ENCODE measurements at regions not wholly inside any gene's neighbourhood (a gene's known extent, or its start where the extent isn't known, plus 50 kb on each side); places are given as distances from the start of the nearest gene placed in this dataset.
"Not testable (repeated sequence)": the region's sequence is repeated elsewhere in the genome, so short reads cannot be mapped to it uniquely, and the experiment has no call there.

DNA sequence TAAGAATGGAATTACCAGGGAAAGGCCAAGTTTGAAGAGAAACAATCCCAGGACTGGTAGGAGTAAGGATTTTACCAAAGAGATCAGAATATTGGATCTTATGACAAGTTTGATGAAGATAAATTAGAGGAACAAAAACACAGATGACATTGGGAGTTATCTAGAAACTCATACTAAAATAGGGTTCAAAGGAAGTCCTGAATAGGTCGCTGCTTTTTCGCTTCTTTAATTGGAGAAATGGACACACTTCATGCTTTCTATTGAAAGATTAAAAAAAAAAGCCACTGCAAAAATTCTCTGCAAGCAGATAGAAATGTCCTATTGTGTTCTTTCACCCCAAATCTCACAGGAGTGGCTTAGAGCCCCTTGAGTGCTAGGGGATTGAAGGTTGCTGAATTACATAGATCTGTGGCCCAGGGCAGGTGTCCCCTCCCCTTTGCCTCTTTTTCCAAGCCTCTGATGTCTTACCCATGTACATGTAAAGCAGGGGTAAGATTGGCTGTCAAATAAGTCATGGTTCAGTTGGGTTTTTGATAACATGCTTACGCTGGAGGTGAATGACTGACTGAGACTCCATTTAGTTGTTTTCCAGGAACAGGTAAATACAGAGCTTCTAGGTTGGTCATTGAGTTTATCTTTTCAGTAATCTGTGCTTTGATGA lies 152.0 kb downstream of the OR13A1 start:
- DNase-seq = no peak
- no peaks in the 10 kb centered on the region for H3K4me1 ChIP-seq
- no peaks in the 10 kb centered on the region for H3K36me3 ChIP-seq
- no peak overlapping the region for H3K4me3 ChIP-seq
- no peak overlapping the region for H3K27ac ChIP-seq
- H3K27me3 ChIP-seq = no peaks in the 10 kb centered on the region
- intact Hi-C loops (cut with DNase I) = no loop called here
- TF ChIP-seq, protein P1, sequence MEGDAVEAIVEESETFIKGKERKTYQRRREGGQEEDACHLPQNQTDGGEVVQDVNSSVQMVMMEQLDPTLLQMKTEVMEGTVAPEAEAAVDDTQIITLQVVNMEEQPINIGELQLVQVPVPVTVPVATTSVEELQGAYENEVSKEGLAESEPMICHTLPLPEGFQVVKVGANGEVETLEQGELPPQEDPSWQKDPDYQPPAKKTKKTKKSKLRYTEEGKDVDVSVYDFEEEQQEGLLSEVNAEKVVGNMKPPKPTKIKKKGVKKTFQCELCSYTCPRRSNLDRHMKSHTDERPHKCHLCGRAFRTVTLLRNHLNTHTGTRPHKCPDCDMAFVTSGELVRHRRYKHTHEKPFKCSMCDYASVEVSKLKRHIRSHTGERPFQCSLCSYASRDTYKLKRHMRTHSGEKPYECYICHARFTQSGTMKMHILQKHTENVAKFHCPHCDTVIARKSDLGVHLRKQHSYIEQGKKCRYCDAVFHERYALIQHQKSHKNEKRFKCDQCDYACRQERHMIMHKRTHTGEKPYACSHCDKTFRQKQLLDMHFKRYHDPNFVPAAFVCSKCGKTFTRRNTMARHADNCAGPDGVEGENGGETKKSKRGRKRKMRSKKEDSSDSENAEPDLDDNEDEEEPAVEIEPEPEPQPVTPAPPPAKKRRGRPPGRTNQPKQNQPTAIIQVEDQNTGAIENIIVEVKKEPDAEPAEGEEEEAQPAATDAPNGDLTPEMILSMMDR (IDR thresholded peaks at IDR 0.05) = no peak
- H3K9me3 ChIP-seq = no peaks in the 10 kb centered on the region
- no peak for ATAC-seq

DNA sequence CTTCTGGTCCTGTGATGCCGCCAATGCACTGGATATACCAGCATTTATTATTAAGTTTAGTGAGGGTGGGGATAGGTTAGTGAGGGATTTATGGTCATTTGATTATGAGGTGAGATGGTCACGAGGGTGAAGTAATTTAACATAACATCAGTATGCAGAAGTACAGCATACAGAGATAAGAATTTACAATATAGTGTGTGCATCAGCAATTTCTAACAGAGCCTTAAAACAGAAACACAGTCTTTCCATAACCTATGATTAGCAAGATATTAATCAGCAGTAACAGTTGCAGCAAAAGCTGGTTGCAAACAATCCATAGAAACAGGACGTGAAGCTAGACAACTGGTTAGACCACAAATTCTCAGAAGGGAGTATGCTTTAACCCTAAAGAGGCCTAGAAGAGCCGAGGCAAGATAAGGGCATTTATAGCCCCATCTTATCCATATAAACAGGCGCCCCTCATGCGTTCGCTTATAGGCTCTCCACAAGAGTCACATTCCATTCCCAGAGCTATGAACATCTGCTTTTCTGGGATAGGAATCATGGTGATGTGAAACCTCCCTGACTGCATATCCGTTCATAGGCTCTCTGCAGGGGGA lies 139.8 kb downstream of the OR13A1 start:
- intact Hi-C loops (cut with DNase I); H3K27me3 ChIP-seq; H3K9me3 ChIP-seq; ATAC-seq; H3K27ac ChIP-seq; DNase-seq; H3K4me3 ChIP-seq; H3K36me3 ChIP-seq; H3K4me1 ChIP-seq: not testable (repeated sequence)

DNA sequence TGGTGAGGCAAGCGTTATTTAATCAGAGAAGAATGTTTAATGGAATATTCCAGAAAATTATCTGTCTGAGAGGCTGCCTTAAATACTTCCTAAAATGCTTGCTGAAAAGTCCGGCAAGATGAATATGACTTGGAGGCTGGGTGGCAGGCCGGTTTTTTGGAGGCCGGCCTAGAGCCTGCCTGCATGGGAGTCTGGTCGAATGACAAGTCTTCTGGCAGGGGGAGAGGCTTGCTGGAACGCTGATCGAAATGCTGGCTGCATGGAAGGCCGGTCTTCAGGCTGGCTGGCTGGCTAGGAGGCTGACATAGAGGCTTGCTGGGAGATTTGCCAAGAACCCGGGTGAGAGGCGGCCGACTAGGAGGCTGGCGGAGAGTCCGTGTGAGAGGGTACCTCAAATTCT lies 135.7 kb downstream of the OR13A1 start:
- TF ChIP-seq, protein P1 (IDR thresholded peaks at IDR 0.05) = no peak
- no peak for ATAC-seq
- Histone ChIP-seq H3K27ac (no peak overlapping the region), H3K9me3 (no peaks in the 10 kb centered on the region), H3K4me1 (no peaks in the 10 kb centered on the region), H3K27me3 (no peaks in the 10 kb centered on the region), H3K36me3 (no peaks in the 10 kb centered on the region), H3K4me3 (no peak overlapping the region)
- intact Hi-C loops (cut with DNase I) = no loop called here
- DNase-seq = no peak

DNA sequence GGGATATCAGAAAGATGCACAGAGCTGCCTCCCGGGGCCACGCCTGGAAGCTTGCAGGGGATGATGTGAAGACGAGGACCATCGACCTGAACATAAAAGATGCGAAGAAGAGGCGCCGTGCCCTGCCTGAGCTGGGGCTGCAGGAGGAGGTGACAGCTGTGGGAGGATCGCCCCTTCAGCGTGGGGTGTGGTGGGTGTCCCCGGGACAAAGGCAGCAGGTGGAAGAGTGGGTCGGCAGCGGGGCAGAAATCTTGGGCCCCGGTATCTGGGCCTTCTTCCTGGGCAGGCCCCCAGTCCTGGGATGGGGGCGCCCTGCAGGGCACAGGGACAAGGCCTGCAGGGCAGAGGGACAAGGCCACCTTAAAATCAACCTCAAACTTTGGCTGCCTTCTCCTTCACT lies 134.9 kb downstream of the OR13A1 start:
- intact Hi-C loops (cut with DNase I) = no loop called here
- ATAC-seq = no peak
- no peaks in the 10 kb centered on the region for H3K9me3 ChIP-seq
- no peaks in the 10 kb centered on the region for H3K27me3 ChIP-seq
- no peaks in the 10 kb centered on the region for H3K36me3 ChIP-seq
- TF ChIP-seq, protein P1 (IDR thresholded peaks at IDR 0.05) = no peak
- no peaks in the 10 kb centered on the region for H3K4me1 ChIP-seq
- no peak overlapping the region for H3K4me3 ChIP-seq
- no peak for DNase-seq
- no peak overlapping the region for H3K27ac ChIP-seq

DNA sequence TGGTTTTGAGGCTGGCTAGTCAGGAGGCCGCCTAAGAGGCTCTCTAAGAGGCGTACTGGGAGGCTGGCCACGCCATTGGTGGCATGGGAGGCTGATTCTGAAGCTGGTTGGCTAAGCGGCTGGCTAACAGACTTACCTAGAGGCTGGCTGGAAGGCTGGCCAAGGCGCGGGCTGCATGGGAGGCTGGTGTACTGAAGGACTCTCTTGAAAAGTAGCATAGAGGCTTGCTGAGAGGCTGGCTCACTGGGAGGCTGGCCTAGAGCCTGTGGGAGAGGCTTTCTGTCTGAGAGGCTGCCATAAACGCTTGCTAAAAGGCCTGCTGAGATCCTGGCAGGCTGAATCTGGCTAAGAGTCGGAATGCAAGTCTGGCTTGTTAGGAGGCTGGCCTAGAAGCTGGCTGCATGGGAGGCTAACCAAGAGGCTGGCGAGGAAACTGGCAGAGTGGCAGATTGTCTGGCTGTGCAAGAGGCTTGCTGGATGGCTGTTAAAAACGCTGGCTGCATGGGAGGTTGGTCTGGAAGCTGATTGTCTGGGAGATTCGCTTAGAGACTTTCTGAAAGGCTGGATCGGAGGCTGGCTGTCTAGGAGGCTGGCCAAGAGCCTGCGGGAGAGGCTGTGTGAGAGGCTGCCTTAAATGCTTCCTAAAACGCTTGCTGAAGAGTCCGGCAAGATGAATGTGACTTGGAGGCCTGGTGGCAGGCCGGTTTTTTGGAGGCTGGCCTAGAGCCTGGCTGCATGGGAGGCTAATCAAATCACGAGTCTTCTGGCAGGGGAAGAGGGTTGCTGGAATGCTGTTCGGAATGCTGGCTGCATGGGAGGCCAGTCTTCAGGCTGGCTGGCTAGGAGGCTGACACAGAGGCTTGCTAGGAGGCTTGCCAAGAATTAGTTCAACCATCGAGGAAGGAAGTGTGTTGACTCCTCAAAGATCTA lies 134.2 kb downstream of the OR13A1 start:
- Histone ChIP-seq H3K27me3 (no peaks in the 10 kb centered on the region), H3K4me3 (no peak overlapping the region), H3K9me3 (no peaks in the 10 kb centered on the region), H3K4me1 (no peaks in the 10 kb centered on the region), H3K27ac (no peak overlapping the region), H3K36me3 (no peaks in the 10 kb centered on the region)
- DNase-seq = no peak
- TF ChIP-seq, protein P1 (IDR thresholded peaks at IDR 0.05) = no peak
- intact Hi-C loops (cut with DNase I) = no loop called here
- no peak for ATAC-seq

DNA sequence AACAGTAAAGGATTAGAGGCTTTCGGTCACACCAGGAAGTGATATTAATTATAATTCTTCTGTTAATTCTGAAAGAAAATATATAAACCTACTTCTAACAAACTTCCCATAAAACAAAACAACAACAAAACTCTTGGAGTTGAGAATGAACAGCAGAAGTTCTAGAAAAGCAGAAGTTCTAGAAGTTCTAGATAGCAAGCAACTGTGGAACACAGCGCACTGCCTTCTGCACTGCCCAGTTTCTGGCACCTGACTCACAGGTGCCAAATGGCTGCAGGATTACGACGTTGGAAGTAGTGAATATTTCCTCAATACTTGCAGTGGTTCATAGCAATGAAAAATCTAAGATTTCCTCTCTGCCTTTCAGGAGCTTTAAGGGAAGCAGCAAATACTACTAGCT lies 132.2 kb downstream of the OR13A1 start:
- ATAC-seq = no peak
- TF ChIP-seq, protein P1 (IDR thresholded peaks at IDR 0.05) = no peak
- intact Hi-C loops (cut with DNase I) = no loop called here

More for the DNA sequence above, 132.2 kb downstream of the OR13A1 start:
- Histone ChIP-seq H3K36me3 (no peaks in the 10 kb centered on the region), H3K4me3 (no peak overlapping the region), H3K27me3 (no peaks in the 10 kb centered on the region), H3K9me3 (no peaks in the 10 kb centered on the region), H3K27ac (no peak overlapping the region), H3K4me1 (no peaks in the 10 kb centered on the region)
- no peak for DNase-seq

Data from upper lobe of right lung (tissue), 1 donor.